ENCODE measurements at regions not wholly inside any gene's neighbourhood (a gene's known extent, or its start where the extent isn't known, plus 50 kb on each side); places are given as distances from the start of the nearest gene placed in this dataset.
A peak's percentile ranks its signal among the peaks of the same experiment; 100 is the strongest.

GRCh38 chr20:20875716-20876115 is 163.3 kb upstream of the RALGAPA2 start:
- TF ChIP-seq CTCF (IDR thresholded peaks at IDR 0.05): no peak
- no peaks in the 10 kb centered on the region for H3K9me3 ChIP-seq
- no peaks in the 10 kb centered on the region for H3K4me1 ChIP-seq
- intact Hi-C loops (cut with DNase I): loop anchor here in 1 of 10 donors (5.0 kb wide), 1 partner anchor 52 kb away; no protein-coding TSS in a partner anchor
- peaks cover 0 to 68% (median 52%) of the 10 kb centered on the region in 7 donors for H3K27me3 ChIP-seq
- ATAC-seq (no peak), DNase-seq (no peak)
- no peak overlapping the region for H3K27ac ChIP-seq
- 82 to 84% methylated on average over 7 of the region's 7 CpGs for WGBS, 2 donors
- no peaks in the 10 kb centered on the region for H3K36me3 ChIP-seq
- no peak overlapping the region for H3K4me3 ChIP-seq

- Histone ChIP-seq H3K4me3 (no peak overlapping the region), H3K27ac (no peak overlapping the region), H3K4me1 (no peaks in the 10 kb centered on the region), H3K27me3 (peaks cover 0 to 66% (median 60%) of the 10 kb centered on the region in 7 donors), H3K9me3 (no peaks in the 10 kb centered on the region), H3K36me3 (no peaks in the 10 kb centered on the region)
- ATAC-seq: no peak
- no peak for TF ChIP-seq CTCF (IDR thresholded peaks at IDR 0.05)
- 22 to 27% methylated on average over 9 of the region's 9 CpGs for WGBS, 2 donors
- intact Hi-C loops (cut with DNase I): no loop called here
- no peak for DNase-seq
Measured at GRCh38 chr20:20872428-20872827, 160.0 kb upstream of the RALGAPA2 start.

- intact Hi-C loops (cut with DNase I): loop anchor here in 8 of 10 donors (10.0 kb wide), 4 partner anchors 256 to 706 kb away; partner anchors contain the start of gene KIZ (in 2 of the 8)
- DNase-seq (no peak), ATAC-seq (no peak)
- Histone ChIP-seq H3K4me3 (no peak overlapping the region), H3K9me3 (no peaks in the 10 kb centered on the region), H3K27ac (no peak overlapping the region), H3K4me1 (no peaks in the 10 kb centered on the region), H3K27me3 (peaks cover 0 to 51% (median 42%) of the 10 kb centered on the region in 7 donors), H3K36me3 (no peaks in the 10 kb centered on the region)
- no peak for TF ChIP-seq CTCF (IDR thresholded peaks at IDR 0.05)
- 84 to 87% methylated on average over 5 of the region's 5 CpGs for WGBS, 2 donors
Measured at GRCh38 chr20:20869161-20869775, 156.8 kb upstream of the RALGAPA2 start.

GRCh38 chr20:20864351-20865096 is 152.1 kb upstream of the RALGAPA2 start:
- 62 to 68% methylated on average over 3 of the region's 3 CpGs for WGBS, 2 donors
- peak in 1 of 8 donors; percentile 48 for ATAC-seq

More at GRCh38 chr20:20864351-20865096, 152.1 kb upstream of the RALGAPA2 start:
- Histone ChIP-seq H3K4me3 (no peak overlapping the region), H3K27ac (no peak overlapping the region), H3K27me3 (peaks cover 0 to 31% (median 20%) of the 10 kb centered on the region in 7 donors), H3K36me3 (no peaks in the 10 kb centered on the region), H3K4me1 (peaks cover 0 to 2% (median 0%) of the 10 kb centered on the region in 9 donors), H3K9me3 (no peaks in the 10 kb centered on the region)
- DNase-seq: no peak
- intact Hi-C loops (cut with DNase I): loop anchor here in 9 of 10 donors (5.0 to 10.0 kb wide), 7 partner anchors 260 to 710 kb away; partner anchors contain the start of gene KIZ (in 2 of the 9)
- peak in 5 of 9 donors; percentile 14 to 41 (median 38) for TF ChIP-seq CTCF (IDR thresholded peaks at IDR 0.05)
